ENCODE measurements at regions not wholly inside any gene's neighbourhood (a gene's known extent, or its start where the extent isn't known, plus 50 kb on each side); places are given as distances from the start of the nearest gene placed in this dataset.

DNA sequence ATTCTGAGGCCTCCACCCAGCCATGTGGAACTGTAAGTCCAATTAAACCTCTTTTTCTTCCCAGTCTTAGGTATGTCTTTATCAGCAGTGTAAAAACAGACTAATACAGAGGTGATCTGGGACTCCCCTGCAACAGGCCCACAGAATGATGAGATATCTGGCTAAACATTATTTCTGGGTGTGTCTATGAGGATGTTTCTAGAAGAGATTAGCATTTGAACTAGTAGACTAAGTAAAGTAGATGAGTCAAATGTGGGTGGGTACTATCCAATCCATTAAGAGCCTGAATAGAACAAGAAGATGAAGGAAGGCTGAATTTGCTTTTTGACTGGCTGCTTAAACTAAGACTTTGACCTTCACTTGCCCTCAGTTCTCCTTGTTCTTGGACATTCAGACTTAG is 396.5 kb upstream of the LRRC7 start:
- DNase-seq = no peak

DNA sequence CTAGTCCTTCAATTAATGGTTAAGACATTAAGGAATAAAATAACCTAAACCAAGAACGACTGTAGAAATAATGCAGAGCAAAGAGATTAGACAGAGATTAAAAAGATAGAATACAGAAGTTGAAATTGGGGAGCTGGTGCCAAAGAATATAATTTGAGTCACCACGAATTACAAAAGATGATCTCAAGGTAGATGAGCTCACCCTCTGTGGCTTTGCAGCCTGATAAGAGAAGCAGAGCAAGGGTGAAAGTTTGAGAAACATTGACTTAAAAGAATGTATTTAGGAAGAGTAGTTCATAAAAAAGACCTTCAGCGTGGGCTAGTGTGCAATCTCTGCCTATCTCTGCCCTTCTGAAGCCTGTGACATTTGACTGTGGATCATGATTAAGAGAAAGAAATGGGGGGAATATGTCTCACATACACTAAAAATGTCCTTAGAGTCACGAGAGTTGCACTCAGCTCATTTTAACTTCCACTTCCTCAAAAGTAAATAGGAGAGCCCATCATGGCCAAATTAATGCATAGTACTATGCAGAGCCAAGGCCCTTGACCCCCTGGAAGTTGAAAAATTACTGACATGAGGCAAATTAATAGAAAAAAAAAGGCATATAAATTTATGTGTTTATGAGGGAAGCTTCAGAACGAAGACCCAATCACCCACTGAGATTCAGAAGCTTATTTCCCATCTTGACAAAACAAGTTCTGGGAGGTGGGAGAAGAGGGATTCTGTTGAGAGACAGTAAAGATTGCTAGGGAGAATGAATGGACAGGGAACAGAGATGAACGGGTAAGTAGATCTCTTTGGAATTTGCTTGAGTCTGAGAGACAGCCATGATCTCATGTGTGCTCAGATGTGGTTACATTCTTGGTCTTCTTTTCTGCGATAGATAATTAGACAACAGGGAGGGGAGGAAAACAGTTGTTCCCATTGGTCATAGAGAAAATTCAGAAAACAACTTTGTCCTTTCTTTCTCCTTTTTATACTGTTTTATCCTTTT is 395.4 kb upstream of the LRRC7 start:
- no peak for DNase-seq

DNA sequence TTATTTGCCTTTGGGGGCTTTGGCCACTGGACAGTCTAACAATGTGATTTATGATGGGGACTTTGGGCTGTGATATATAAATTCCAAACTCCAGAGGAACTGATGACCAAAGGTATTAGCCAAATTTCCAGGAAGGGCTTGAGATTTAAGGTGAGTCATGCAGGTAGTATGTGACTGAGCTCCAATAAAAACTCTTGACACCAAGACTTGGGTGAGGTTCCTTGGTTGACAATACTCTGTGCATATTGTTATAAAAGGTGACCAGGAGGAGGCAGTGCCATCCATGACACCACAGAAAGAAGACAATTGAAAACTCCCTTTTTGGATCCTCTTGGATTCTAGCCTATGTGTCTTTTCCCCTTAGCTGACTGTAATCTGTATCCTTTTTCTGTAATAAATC is 392.7 kb upstream of the LRRC7 start:
- no peak for DNase-seq

DNA sequence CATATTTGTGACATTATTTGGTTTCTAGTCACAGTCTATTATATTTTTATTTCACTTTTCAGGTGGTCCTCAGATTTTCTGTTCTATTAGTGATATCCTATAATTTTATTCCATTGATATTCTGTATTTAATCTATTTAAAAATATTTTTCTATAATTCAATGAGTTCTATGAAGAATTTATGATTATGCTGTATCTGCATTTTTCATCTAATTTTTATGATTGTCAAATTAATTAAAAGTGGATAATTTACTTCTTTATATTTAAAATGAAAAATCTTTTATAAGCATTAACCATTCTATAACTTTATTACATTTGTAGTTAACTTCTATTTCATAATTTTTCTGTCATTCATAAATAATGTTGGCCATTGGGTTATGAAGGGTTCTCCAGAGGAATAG is 387.4 kb upstream of the LRRC7 start:
- DNase-seq = no peak

DNA sequence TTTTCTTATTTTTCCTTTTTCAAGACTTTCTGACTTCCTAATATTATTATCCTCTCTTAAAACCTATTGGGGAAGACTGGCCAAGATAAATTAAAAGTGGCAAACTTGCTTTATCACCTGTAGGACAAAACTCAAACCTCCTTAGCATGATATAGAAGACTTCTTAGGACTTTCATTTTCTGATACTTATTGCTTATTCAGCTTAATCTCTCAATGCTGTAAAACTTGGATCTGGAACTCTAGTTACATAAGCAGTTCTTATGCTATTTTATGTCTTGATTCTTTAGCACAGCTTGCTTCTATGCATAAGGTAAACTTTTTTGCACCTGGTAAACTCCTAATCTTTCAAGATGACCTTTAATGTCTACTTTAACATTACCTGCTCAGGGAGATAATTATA is 382.3 kb upstream of the LRRC7 start:
- no peak for DNase-seq

DNA sequence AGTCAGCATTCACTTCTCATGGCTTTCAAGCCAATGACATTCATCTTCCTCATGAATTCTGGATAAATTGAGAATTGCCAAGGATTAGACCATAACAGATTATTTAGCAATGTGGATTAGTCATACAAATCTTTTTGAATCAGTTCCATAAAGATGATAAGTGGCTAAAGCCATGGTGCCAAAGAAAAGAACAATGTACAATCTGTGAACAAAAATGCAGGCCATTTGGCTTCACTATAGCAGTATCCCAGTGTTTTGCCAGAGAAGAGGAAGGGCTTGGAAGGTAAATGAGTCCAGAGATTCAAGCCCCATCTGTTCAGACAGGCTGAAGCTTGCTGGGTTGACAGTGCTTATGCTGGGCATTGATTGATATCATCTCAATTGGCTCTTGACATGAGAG is 376.4 kb upstream of the LRRC7 start:
- DNase-seq = no peak

DNA sequence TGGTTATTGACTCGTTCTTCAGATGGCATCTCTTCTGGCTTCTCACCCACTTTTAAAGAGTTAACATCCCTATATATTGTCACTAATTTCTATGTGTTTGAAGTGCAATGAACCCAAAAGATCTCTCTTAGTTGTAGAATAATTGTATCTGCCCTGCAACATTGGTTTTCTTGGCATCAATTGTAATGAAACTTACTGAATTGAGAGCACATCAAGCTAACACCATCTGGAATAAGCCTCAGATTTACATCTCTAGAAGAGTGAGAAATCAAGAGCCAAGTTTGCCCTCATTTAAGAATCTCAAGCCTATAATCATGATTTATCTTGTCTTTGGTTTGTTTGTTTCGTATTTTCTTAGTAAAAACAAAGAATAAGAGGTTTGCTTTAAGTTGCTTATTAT is 372.6 kb upstream of the LRRC7 start:
- DNase-seq = no peak

DNA sequence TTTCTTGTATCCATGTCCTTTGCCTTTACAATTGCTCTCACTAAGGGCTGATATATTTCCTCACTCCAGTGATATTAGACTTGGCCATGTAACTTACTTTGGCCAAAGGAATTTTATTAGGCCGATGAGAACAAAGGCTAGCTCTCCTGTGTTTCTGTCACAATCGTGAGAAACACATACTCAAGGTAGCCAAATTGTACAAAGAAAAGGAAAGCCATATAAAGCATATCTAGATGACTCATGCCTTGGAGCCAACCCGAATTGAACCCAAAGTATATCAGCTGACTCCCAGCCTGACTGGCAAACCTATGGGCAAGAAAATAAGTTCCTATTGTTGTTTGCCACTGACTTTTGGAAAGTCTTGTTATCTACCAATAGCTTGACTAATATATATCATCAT is 371.7 kb upstream of the LRRC7 start:
- DNase-seq = no peak

DNA sequence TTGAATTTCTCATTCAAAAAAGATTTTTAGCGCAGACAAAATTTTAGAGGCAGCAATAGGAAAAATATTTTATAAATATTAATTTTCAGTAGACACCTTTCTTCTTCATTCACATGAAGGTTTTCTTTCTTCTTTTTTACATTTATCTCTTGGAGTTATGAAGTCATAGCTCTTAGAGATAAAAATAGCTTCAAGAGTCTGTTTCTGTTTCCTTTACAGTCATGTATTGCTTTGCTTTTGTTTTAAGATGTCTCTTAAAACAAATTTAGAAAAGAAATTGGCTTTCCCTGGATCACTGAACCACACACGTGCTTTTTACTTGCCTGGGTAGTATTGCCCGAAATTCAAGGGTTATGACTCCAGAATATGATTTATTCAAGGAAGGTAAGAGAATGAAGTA is 369.9 kb upstream of the LRRC7 start:
- no peak for DNase-seq

DNA sequence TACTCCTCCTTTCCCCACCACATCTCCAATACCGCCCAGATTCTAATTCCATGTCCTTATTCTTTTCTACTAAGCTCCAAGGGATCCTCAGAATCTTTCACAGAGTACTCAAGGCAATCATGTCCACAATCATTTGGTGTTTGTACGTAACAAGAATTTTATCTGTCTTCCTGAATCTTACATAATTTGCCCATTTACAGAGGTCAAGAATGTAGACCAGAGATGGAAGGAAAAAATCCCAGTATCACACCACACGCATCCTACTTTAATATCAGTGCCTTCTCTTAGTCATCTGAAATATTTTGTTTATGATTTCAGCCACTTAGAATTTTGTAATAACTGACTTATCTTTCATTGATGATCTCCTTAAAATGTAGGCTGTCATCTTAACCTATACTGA is 366.0 kb upstream of the LRRC7 start:
- DNase-seq = no peak

DNA sequence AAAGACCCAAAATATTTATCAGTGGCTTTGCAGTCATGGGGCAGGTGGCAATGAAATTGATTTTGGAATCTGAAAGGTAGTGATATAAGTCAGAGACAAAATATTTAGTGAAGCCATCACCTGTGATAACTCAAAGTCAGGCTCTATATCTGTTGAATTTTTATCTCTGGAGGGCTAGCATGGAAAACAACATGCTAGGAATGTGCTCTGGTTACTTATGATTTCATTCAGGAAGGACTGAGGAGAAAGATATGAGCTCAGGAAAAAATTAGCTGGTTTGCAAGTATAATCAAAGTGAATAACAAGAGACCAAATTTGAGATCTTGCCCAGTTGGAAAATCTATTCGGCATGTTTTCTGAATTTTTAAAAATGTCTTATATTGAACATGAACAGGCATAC is 364.6 kb upstream of the LRRC7 start:
- no peak for DNase-seq

DNA sequence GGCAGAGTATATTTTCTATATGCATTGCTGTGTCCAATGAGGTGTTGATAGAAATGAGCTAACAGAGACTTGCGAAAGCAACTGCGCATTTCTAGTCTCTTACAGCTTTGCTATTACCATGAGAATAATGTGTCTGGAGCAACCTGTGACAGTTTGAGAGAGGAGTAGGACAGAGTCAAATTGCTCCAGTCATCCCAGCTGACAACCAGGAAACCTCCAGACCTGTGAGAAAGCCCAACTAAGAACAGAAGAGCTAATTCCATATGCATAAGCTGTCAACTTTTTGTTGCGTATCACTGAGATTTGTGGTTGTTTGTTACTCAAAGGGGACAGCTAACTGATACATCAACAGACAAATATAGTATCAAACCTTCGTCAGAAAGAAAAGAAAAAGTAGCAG is 354.1 kb upstream of the LRRC7 start:
- DNase-seq = no peak

DNA sequence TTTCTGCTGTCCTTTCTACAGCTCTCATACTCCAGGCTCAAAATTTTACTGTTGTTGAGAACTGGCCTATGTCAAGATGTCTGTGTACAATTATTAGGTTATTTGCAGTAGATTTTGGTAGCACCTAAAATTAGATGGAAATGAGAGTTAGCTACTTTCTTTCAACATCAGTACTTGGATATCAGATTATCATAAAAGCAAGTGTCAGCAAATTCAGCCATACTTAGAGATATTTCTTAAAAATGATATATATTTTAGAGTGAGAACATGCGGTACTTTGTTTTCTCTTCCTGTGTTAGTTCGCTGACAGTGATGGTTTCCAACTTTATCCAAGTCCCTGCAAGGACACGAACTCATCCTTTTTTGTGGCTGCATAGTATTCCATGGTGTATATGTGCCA is 351.8 kb upstream of the LRRC7 start:
- no peak for DNase-seq

DNA sequence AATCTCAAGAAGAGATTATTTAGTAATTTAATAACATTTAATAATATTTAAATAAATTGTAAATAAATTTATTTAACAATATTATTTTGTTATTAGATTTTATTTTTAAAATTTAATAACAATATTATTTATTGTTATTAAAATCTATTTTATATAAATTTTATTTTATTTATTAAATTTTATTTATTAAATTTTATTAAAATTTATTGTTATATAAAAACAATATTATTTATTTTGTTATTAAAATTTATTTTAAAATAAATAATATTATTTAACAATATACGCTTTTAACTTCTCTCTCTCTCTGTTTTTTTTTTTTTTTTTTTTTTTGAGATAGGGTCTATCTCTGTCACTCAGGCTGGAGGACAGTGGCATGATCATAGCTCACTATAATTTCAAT is 347.1 kb upstream of the LRRC7 start:
- no peak for DNase-seq

DNA sequence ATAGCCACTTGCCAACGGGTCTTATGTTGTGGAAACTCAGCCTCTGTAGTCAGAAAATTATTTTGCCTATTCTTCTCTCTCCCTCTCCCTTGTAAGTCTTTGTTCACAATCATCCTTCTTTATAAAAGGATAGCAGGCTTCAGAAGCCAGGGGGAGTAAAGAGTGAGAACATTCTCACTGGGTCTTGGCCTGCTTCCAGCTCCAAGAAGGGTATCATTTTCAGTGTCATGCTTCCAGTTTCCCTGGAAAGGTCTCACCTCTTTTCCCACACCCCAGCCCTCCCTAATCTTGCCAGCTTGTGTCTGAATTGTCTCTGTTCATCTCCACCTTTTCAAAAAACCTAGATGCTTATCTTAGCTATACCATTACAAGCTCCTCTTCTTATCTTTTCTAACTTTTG is 346.2 kb upstream of the LRRC7 start:
- no peak for DNase-seq

DNA sequence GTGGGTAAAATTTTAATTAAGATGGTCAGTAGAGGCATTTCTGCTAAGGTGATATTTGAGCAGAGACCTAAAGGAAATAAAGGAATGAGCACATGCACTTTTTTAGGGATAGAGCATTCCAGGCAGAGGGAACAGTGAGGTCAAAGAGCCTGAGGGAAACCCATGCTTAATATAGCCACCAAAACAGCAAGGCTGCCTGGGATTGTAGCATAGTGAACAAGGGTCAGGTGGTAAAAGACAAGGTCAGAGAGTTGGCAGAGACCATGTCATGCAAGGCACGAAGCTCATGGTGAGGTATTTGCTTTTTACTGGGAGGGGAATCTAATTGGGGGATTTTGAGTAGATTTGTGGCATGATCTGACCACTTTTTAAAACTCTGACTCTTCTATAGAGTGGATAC is 344.6 kb upstream of the LRRC7 start:
- DNase-seq = no peak

DNA sequence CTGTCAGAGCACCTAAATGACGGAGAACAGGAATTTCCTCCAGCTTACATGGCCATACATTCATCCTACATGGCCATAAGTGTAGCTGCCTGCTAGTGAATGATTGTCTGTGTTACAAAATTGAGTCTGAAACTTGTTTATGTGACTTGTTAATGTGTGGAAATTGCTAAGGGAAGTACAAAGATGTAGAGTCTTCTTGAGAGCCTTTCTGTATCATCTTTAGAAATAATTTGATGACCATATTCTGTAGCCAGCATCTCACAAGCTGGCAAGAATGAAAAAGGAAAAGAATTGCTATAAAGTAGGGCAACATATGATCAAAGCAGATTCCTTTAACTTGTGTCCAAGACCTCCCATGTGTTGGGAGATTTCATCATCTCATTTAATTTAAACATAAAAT is 339.2 kb upstream of the LRRC7 start:
- no peak for DNase-seq

DNA sequence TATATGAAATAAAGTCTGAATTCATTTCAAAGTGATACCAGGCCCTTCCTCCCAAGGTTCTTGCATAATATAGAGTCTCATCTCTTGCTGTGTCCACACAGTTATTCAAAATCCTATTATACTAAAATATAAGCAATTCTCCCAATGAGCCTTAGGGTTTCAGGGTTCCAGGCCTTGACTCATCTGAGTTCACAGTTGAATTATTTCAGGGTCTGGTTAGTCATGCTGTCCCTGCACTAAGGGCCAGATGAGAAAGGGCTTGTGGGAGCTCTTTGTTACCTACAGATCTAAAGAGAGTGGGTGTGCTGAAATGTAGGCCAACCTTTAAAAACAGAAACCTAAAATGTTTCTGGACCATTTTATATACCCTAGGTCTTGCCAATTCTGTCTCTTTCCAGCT is 337.5 kb upstream of the LRRC7 start:
- DNase-seq = no peak

DNA sequence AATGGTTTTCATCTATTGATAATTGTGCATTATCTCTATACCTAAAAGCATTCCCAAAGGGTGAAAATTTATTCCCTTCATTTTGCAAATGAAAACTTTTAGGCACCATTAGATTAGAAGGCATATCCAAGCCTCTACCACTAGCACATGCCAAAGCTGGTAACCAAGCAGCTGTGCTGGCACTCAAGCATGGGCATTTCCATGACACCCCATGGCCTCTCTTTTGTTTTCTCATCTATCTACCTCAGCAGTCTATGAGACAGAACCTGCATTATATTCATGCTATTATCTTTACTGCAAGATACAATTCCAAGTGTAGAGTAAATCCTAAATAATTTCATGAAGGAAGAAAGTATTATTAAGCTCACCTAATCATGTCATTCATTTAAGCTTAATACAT is 334.3 kb upstream of the LRRC7 start:
- no peak for DNase-seq

DNA sequence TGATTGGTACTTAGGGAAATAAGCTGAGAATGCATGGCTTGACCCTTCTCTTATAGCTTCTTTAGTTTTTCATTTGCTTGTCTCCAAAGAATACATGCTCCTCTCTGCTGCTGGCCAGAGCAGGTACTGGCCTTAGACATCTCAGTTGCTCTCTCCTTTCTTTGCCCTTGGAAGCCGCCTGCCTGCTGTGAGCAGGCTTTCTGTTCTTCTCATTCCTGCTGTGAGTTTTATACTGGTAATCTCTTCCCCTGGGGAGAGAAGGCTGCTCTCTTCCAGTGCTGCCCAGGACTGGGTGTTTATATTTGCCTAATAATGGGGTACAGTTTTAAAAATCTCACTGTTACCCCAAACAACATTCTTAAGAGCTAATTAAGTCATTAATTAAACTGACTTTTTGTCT is 323.5 kb upstream of the LRRC7 start:
- no peak for DNase-seq

DNA sequence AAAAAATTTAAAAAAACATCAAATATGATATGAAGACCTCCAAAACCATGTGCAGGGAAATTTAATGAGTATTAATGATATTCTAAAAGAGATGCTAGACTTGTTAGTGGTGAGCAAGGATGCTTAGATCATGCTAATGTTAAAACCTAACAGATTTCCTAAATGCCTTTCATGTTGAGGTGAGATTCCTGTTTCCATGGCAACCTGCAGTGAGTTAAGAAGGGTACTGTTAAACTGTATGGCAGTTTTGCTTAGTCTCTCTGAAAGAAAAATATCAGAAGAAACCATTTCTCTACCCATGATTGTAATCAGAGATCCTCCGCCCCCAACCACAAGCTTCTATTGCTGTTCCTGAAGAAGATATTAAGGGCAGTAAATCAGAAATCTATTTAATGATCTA is 321.6 kb upstream of the LRRC7 start:
- no peak for DNase-seq

DNA sequence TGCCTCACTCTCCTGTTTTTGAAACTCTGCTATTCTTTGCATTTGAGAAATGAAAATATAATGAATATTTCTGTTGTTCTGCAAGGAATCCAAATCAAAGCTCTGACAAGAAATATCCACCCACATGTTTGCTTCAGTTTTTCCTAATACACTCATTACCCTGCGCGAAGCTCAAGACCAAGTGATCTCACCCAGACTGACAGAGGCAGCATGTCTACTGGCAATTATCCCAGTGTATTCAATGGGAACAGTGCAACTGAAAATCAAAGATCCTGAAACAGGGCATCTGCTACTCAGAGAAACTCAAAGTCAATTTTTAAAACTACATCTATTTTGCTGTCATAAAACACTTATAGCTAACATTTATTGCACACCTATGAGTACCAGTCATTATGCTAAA is 321.0 kb upstream of the LRRC7 start:
- no peak for DNase-seq

DNA sequence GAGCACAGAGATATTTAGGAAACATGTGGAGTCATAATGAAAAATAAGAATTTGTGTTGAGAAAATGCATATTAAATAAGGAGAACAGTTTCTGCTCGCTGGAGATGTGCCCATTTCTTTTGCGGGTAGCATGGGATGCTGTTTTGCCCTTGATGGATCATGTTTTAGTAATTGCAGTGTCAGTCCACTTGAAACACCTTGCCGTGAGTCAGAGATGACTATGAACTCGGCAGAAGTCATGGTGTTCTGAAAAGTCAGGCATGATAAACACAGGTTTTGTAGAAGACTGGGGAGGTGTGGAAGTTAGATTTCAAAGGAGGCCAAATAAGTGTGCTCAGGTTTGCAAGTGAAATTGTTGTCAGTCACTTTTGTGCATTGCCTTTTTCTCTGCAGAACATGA is 315.0 kb upstream of the LRRC7 start:
- no peak for DNase-seq

DNA sequence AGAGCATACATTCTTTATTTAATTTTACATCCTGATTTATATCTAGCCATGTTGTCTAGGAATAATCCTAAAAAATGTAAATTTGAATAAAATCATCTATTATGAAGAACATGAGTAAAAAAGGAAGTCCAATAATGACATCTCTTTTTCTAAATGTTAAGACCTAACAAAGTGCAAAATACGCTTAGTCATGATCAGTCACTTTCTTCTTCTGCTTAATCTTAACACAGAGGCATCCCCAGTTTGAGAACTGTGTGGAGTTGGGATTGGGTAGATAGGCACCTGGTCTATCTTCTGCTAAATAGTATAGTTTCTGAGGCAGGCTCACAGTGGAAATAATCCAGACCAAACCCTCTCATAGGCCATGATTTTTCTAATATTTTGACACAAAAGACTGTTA is 311.7 kb upstream of the LRRC7 start:
- DNase-seq = no peak

DNA sequence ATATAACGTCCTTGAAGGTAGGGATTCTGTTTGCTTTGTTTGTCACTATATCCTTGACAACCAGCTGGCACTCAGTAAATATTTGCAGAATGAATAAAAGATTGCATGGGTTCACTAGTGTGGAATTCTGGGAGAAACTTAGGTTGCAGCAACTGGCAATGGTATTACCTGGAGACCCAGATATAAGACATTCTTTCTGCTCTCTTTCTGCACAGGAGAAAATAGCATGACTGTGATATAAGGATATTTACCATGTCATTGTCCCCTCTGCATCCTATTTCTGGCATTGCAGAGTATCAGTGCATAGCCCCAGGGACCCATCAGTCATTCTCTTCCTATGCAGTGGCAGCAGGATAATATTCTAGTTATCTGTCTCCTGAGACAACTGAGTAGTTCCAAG is 308.9 kb upstream of the LRRC7 start:
- DNase-seq = no peak

Data from NCI-H1048 (cell line).